Keratinocyte (primary cell): ENCODE measurements at regions not wholly inside any gene's neighbourhood (a gene's known extent, or its start where the extent isn't known, plus 50 kb on each side); places are given as distances from the start of the nearest gene placed in this dataset.

ENCODE experiments used
- DNase-seq: peaks from one replicate; pipeline ENCODE4 v3.0.0-alpha.2; 2011; ENCODE audit warnings: low read depth, missing footprints, low spot score
- FAIRE-seq: peaks from 2 replicates; lab custom pipeline; 2011; peaks lifted over from hg19 to GRCh38; lab: Jason Lieb, UNC
- H2AFZ ChIP-seq: 2 replicates; pipeline ENCODE4 v1.6.0; 2012; ENCODE audit warnings: low read length, control low read depth, inconsistent platforms; ENCODE audit not compliant: control insufficient read depth
- H3K27ac ChIP-seq: 2 replicates; pipeline ENCODE4 v1.5.1; 2011; ENCODE audit warnings: low read length; ENCODE audit not compliant: control insufficient read depth, insufficient read depth
- H3K27me3 ChIP-seq: 3 replicates; pipeline ENCODE4 v1.6.0; 2011; ENCODE audit warnings: low read length; ENCODE audit not compliant: control insufficient read depth, insufficient read depth; ENCODE audit errors: extremely low read depth
- H3K36me3 ChIP-seq, 2 experiments: 2 replicates in 1 of 2; 3 replicates in 1 of 2; pipeline ENCODE4 v1.5.1; 2011; ENCODE audit warnings: low read length in 2 of 2, mild to moderate bottlenecking in 1 of 2; ENCODE audit not compliant: control insufficient read depth in 2 of 2, insufficient read depth in 2 of 2; ENCODE audit errors: extremely low read depth in 1 of 2
- H3K4me1 ChIP-seq: 3 replicates; pipeline ENCODE4 v1.5.1; 2011; ENCODE audit warnings: low read length; ENCODE audit not compliant: control insufficient read depth, insufficient read depth; ENCODE audit errors: extremely low read depth
- H3K4me2 ChIP-seq: 3 replicates; pipeline ENCODE4 v1.6.0; 2011; ENCODE audit warnings: low read depth, low read length; ENCODE audit not compliant: control insufficient read depth, insufficient read depth; ENCODE audit errors: extremely low read depth
- H3K4me3 ChIP-seq, 3 experiments: fragments of 200-600 bp in 1 of 3; sonication (generic) in 1 of 3; 2 replicates in 2 of 3; 3 replicates in 1 of 3; pipeline ENCODE4 v1.5.1; 2011 to 2016; ENCODE audit warnings: low read length in 3 of 3, mild to moderate bottlenecking in 3 of 3, control low read depth in 2 of 3, inconsistent platforms in 1 of 3, low read depth in 1 of 3, mixed read lengths in 1 of 3, mixed run types in 1 of 3, moderate library complexity in 1 of 3; ENCODE audit not compliant: control insufficient read depth in 2 of 3, insufficient read depth in 2 of 3; ENCODE audit errors: extremely low read depth in 1 of 3
- H3K79me2 ChIP-seq: 2 replicates; pipeline ENCODE4 v1.6.0; 2012; ENCODE audit warnings: low read length; ENCODE audit not compliant: control insufficient read depth, insufficient read depth
- H3K9ac ChIP-seq: 3 replicates; pipeline ENCODE4 v1.6.0; 2011; ENCODE audit warnings: low read length; ENCODE audit not compliant: control insufficient read depth, insufficient read depth; ENCODE audit errors: extremely low read depth
- H3K9me1 ChIP-seq: 3 replicates; pipeline ENCODE4 v1.6.0; 2011; ENCODE audit warnings: low read length; ENCODE audit not compliant: control insufficient read depth, insufficient read depth; ENCODE audit errors: extremely low read depth
- H3K9me3 ChIP-seq: 2 replicates; pipeline ENCODE4 v1.5.1; 2012; ENCODE audit warnings: low read depth, low read length; ENCODE audit not compliant: control insufficient read depth
- H4K20me1 ChIP-seq: 3 replicates; pipeline ENCODE4 v1.6.0; 2011; ENCODE audit warnings: low read length; ENCODE audit not compliant: control insufficient read depth, insufficient read depth; ENCODE audit errors: extremely low read depth
- EZH2 ChIP-seq: IDR thresholded peaks from one replicate; pipeline ENCODE4 v1.6.1; 2012; ENCODE audit warnings: inconsistent platforms, mild to moderate bottlenecking, low read length, moderate library complexity
- dilution Hi-C: fragments of 300-500 bp; cut with MboI; formaldehyde crosslinking; loops from one replicate; pipeline ENCODE4 v1.7.0; 2020; ENCODE audit warnings: low sequenced_read_pairs; ENCODE audit not compliant: extremely low pct_ligation_motif_present
- TF ChIP-seq, protein P1 (sequence below), 3 experiments: IDR thresholded peaks in 1 of 3; conservative IDR thresholded peaks in 1 of 3; optimal IDR thresholded peaks in 1 of 3; 2 replicates in 2 of 3; 3 replicates in 1 of 3; pipeline versions ENCODE3 to v1.5.1; 2011; ENCODE audit warnings: low read length in 3 of 3, mild to moderate bottlenecking in 3 of 3, moderate library complexity in 2 of 3, control low read depth in 1 of 3, inconsistent platforms in 1 of 3; ENCODE audit not compliant: insufficient read depth in 2 of 3; ENCODE audit errors: extremely low read depth in 1 of 3

DNA sequence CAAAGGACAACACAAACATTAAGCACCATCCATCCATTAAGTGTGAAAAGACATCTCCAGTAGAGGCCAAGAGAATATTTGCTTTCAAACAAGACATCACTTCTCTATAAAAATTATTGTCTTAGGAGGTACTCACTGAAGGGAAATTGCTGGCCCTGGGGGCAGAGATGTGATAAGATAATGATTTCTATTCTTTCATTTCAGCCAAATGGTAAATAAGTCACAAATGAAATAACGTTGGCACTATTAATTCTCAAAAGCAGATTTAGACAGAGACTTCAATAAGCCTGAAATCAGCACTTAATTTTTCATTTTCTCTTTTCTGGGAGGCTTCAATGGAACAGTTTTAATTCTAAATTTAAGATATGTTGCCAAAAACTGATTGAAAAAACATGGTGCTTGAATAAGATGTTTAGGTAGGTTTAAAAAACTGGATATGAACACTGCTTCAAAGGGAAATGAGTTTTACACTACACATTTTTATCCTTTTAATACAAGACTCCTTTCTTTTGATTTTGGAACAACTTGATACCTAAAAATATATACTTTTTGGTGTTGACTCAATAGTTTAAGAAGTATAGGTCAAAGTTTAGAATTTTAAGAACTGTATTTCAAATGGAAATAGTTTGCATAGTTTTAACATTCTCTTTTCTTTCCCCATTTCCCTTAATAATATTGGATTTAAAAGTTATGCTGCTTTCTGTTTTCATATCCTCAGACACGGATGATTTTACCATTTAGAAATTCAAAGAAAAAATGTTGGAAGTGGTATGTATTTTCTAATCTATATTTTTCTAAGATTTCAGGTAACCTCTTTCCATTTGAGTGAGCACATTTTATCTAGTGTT is 204.0 kb downstream of the AHR start:
- TF ChIP-seq, protein P1, sequence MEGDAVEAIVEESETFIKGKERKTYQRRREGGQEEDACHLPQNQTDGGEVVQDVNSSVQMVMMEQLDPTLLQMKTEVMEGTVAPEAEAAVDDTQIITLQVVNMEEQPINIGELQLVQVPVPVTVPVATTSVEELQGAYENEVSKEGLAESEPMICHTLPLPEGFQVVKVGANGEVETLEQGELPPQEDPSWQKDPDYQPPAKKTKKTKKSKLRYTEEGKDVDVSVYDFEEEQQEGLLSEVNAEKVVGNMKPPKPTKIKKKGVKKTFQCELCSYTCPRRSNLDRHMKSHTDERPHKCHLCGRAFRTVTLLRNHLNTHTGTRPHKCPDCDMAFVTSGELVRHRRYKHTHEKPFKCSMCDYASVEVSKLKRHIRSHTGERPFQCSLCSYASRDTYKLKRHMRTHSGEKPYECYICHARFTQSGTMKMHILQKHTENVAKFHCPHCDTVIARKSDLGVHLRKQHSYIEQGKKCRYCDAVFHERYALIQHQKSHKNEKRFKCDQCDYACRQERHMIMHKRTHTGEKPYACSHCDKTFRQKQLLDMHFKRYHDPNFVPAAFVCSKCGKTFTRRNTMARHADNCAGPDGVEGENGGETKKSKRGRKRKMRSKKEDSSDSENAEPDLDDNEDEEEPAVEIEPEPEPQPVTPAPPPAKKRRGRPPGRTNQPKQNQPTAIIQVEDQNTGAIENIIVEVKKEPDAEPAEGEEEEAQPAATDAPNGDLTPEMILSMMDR (optimal IDR thresholded peaks at IDR 0.05 in 1 of 3, IDR thresholded peaks at IDR 0.05 in 1 of 3, conservative IDR thresholded peaks at IDR 0.05 in 1 of 3; ENCODE audit: extremely low read depth in 1 of 3, insufficient read depth in 2 of 3, low read length in 3 of 3), result no peak
- TF ChIP-seq EZH2, result no peak
- Histone ChIP-seq H2AFZ (no peak overlapping the region), H3K9me1 (no peaks in the 10 kb centered on the region), H3K79me2 (no peaks in the 10 kb centered on the region), H3K27ac (no peak overlapping the region), H3K4me2 (no peak overlapping the region), H3K27me3 (no peaks in the 10 kb centered on the region), H3K36me3 (no peaks in the 10 kb centered on the region), H3K9me3 (no peaks in the 10 kb centered on the region), H3K4me3 (no peak overlapping the region), H3K9ac (no peak overlapping the region), H4K20me1 (no peaks in the 10 kb centered on the region), H3K4me1 (peaks cover 10% of the 10 kb centered on the region)
- dilution Hi-C loops, result no loop called here
- FAIRE-seq (no peak), DNase-seq (no peak)

GRCh38 chr7:17506095-17506494 is 207.6 kb downstream of the AHR start:
- no peak for DNase-seq
- no peaks in the 10 kb centered on the region for H3K9me3 ChIP-seq
- no peaks in the 10 kb centered on the region for H3K36me3 ChIP-seq
- H3K4me3 ChIP-seq, result no peak overlapping the region
- no peak overlapping the region for H2AFZ ChIP-seq
- no peaks in the 10 kb centered on the region for H3K79me2 ChIP-seq
- TF ChIP-seq, protein P1 (optimal IDR thresholded peaks at IDR 0.05 in 1 of 3, IDR thresholded peaks at IDR 0.05 in 1 of 3, conservative IDR thresholded peaks at IDR 0.05 in 1 of 3; ENCODE audit: extremely low read depth in 1 of 3, insufficient read depth in 2 of 3, low read length in 3 of 3), result no peak
- no peak for TF ChIP-seq EZH2
- no peak overlapping the region for H3K9ac ChIP-seq
- FAIRE-seq, result no peak
- no peaks in the 10 kb centered on the region for H3K4me1 ChIP-seq
- dilution Hi-C loops, result no loop called here
- no peaks in the 10 kb centered on the region for H4K20me1 ChIP-seq
- no peak overlapping the region for H3K27ac ChIP-seq
- H3K9me1 ChIP-seq, result no peaks in the 10 kb centered on the region
- no peaks in the 10 kb centered on the region for H3K27me3 ChIP-seq
- no peak overlapping the region for H3K4me2 ChIP-seq
